ENCODE measurements at regions not wholly inside any gene's neighbourhood (a gene's known extent, or its start where the extent isn't known, plus 50 kb on each side); places are given as distances from the start of the nearest gene placed in this dataset.

DNA sequence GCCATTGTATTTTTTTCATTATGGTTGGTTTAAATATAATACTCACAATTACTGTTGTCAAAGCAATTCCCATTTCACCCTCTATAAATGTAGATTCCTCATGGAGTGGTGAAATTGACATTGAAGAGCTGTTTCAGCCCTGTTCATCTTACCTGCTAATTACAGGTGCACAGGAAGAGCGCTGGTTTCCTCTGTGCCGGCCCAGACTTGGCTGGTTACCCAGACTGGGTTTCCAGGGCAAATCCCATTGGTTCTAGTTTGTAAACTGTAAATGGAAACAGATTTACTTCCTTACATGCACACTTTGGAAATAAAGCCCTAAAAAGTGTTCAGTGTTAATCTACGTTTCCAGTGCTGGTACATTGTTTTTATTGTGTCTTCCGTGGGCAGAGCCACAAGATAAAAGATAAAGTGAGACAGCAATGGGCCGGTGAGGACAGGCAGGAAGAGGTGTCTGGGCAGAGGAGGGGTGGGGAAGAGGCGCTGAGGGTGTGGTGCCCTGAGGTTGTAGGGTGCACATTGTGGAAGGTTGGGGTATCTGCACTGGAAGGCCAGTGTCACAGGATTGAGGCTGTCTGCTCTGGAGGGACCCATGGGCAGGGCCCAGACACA, 71.6 kb upstream of the ZPBP start:
- TF ChIP-seq POLR2A (IDR thresholded peaks at IDR 0.05), result no peak
- TF ChIP-seq, protein P1, sequence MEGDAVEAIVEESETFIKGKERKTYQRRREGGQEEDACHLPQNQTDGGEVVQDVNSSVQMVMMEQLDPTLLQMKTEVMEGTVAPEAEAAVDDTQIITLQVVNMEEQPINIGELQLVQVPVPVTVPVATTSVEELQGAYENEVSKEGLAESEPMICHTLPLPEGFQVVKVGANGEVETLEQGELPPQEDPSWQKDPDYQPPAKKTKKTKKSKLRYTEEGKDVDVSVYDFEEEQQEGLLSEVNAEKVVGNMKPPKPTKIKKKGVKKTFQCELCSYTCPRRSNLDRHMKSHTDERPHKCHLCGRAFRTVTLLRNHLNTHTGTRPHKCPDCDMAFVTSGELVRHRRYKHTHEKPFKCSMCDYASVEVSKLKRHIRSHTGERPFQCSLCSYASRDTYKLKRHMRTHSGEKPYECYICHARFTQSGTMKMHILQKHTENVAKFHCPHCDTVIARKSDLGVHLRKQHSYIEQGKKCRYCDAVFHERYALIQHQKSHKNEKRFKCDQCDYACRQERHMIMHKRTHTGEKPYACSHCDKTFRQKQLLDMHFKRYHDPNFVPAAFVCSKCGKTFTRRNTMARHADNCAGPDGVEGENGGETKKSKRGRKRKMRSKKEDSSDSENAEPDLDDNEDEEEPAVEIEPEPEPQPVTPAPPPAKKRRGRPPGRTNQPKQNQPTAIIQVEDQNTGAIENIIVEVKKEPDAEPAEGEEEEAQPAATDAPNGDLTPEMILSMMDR (IDR thresholded peaks at IDR 0.05), result no peak

DNA sequence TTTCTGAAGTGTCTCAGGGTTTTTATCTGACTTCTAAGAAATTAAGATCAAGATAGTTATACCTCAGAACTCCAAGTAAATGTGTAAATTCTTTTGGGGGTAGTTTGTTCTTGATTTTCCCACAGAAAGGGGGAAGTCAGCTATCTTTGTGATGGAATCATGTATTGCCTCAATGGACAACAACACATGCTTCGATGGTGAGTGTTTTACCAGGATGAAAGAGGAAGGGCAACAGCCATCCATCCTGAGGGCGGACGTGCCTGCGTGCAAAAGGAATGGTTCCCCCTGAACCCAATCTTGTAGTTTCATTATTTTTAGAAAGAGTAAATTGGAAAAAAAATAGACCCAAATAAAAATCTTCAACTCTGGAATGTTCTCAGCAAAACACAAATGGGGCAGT, 67.2 kb upstream of the ZPBP start:
- no peak overlapping the region for H3K27ac ChIP-seq
- TF ChIP-seq, protein P1 (IDR thresholded peaks at IDR 0.05), result no peak
- no peak for TF ChIP-seq POLR2A (IDR thresholded peaks at IDR 0.05)
- H3K27me3 ChIP-seq, result no peaks in the 10 kb centered on the region
- no peaks in the 10 kb centered on the region for H3K36me3 ChIP-seq
- no peaks in the 10 kb centered on the region for H3K4me1 ChIP-seq
- H3K9me3 ChIP-seq, result no peaks in the 10 kb centered on the region
- H3K4me3 ChIP-seq, result no peak overlapping the region
- no peak for DNase-seq

More for the DNA sequence above, 71.6 kb upstream of the ZPBP start:
- Histone ChIP-seq H3K9me3 (no peaks in the 10 kb centered on the region), H3K4me3 (no peak overlapping the region), H3K36me3 (no peaks in the 10 kb centered on the region), H3K4me1 (no peaks in the 10 kb centered on the region), H3K27me3 (no peaks in the 10 kb centered on the region), H3K27ac (no peak overlapping the region)
- no peak for DNase-seq

DNA sequence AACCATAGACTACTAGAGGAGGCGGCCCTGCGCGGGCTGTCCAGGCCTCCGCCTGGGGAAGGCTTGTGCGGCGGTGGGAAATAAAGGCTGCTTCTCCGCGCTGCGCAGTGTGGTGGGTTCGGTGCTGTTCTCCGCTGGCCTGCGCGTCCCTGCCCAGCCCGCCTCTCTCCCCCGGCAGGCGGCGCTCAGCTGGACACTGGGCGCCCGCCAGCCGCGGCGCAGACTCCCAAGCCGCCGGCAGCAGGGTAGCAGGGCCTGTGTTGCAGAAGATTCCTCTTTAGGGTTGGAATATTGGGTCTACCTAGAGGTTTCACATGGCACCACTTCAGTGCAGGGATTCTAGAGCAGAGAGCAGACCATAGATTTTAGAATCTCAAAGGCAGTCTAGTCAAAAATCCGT, 66.1 kb upstream of the ZPBP start:
- DNase-seq, result no peak
- no peaks in the 10 kb centered on the region for H3K4me1 ChIP-seq
- no peak for TF ChIP-seq POLR2A (IDR thresholded peaks at IDR 0.05)
- TF ChIP-seq, protein P1 (IDR thresholded peaks at IDR 0.05), result no peak
- no peak overlapping the region for H3K27ac ChIP-seq
- H3K4me3 ChIP-seq, result no peak overlapping the region
- H3K27me3 ChIP-seq, result no peaks in the 10 kb centered on the region
- no peaks in the 10 kb centered on the region for H3K9me3 ChIP-seq
- no peaks in the 10 kb centered on the region for H3K36me3 ChIP-seq

DNA sequence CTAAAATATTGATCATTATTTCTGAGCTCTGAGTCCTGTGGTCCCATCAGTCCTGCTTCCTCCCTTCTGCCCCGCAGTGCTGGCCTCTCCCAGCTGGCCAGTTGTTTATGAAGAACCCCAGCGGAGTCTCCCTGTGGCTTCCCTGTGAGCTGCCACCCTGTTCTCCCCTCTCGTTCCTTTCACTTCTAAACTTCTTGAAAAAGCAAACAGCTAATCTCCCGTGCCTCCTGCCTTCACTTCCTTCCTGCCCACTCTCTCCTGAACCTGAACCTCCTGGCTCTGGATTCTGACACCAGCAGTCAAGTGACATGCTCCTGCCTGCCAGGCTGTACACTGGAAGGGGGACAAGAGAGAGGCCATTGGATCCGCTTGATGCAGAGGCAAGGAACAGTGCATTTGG, 63.7 kb upstream of the ZPBP start:
- H3K27me3 ChIP-seq, result no peaks in the 10 kb centered on the region
- H3K4me1 ChIP-seq, result no peaks in the 10 kb centered on the region
- no peaks in the 10 kb centered on the region for H3K36me3 ChIP-seq
- TF ChIP-seq, protein P1 (IDR thresholded peaks at IDR 0.05), result no peak
- no peak for TF ChIP-seq POLR2A (IDR thresholded peaks at IDR 0.05)
- H3K4me3 ChIP-seq, result no peak overlapping the region
- no peaks in the 10 kb centered on the region for H3K9me3 ChIP-seq
- DNase-seq, result no peak
- no peak overlapping the region for H3K27ac ChIP-seq

DNA sequence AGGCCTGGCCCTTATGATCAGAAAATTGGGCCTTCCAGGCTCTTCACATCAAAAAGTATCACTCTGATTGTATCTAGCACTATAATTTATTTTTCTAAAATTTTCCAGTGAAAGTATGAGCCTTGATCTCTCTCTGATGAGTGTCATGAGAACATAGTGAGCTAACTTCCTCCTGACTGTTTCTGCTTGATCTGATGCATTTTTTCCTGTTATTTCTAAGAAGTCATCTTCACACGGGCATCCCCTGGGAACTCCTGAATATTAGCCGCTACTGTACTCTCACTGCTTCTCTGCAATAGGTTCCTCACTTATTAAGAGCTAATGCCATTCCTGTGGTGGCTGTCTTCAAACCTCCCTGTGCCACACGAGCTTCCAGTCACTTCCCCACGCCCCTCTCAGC, 63.1 kb upstream of the ZPBP start:
- H3K36me3 ChIP-seq, result no peaks in the 10 kb centered on the region
- no peak for DNase-seq
- no peaks in the 10 kb centered on the region for H3K4me1 ChIP-seq
- H3K27ac ChIP-seq, result no peak overlapping the region
- H3K4me3 ChIP-seq, result no peak overlapping the region
- TF ChIP-seq, protein P1 (IDR thresholded peaks at IDR 0.05), result no peak
- TF ChIP-seq POLR2A (IDR thresholded peaks at IDR 0.05), result no peak
- H3K27me3 ChIP-seq, result no peaks in the 10 kb centered on the region
- no peaks in the 10 kb centered on the region for H3K9me3 ChIP-seq

DNA sequence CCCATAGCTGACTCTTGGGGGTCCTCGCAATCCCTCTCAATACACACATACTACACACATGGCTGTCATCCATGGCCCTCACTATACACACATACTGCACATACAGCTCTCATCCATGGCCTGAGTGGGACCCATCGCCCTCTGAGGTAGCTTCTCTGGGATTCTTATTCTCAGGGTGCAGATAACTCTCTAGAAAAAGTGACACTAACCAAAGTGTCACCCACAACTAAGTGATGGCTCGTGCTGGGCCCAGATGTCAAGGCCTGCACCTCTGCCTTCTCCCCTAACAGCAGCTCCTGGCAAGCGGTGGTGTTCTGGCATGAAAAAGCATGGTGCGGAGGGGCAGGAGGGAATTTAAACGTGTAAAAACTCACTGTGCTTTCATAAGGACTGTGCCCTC, 62.7 kb upstream of the ZPBP start:
- H3K9me3 ChIP-seq, result no peaks in the 10 kb centered on the region
- no peaks in the 10 kb centered on the region for H3K27me3 ChIP-seq
- H3K27ac ChIP-seq, result no peak overlapping the region
- DNase-seq, result no peak
- TF ChIP-seq, protein P1 (IDR thresholded peaks at IDR 0.05), result no peak
- no peak for TF ChIP-seq POLR2A (IDR thresholded peaks at IDR 0.05)
- H3K4me3 ChIP-seq, result no peak overlapping the region
- H3K36me3 ChIP-seq, result no peaks in the 10 kb centered on the region
- H3K4me1 ChIP-seq, result no peaks in the 10 kb centered on the region
